ENCODE measurements at regions not wholly inside any gene's neighbourhood (a gene's known extent, or its start where the extent isn't known, plus 50 kb on each side); places are given as distances from the start of the nearest gene placed in this dataset.

DNA sequence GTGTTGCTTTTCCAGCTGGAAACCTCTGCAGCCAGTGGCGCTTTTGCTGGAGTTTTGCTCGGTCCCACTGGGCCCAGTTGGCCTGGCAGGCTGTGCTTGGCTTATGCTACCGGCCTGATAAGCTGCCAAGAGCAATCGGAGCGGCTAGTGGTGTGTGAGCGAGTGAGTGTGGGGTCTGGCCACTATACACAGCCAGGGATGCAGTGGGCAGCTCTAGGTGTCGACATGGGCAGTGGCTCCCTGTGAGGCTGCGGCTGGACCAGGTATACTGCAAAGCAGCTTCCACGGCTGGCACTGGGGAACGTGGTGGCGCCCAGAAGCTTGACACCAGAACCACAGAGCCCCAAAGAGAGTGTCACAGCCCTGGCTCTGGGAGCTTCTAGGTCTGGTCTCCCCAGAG is 996.5 kb downstream of the GRIK2 start:
- DNase-seq (ENCODE audit: low spot score): no peak
- H3K4me3 ChIP-seq: no peak overlapping the region
- TF ChIP-seq, protein P1, sequence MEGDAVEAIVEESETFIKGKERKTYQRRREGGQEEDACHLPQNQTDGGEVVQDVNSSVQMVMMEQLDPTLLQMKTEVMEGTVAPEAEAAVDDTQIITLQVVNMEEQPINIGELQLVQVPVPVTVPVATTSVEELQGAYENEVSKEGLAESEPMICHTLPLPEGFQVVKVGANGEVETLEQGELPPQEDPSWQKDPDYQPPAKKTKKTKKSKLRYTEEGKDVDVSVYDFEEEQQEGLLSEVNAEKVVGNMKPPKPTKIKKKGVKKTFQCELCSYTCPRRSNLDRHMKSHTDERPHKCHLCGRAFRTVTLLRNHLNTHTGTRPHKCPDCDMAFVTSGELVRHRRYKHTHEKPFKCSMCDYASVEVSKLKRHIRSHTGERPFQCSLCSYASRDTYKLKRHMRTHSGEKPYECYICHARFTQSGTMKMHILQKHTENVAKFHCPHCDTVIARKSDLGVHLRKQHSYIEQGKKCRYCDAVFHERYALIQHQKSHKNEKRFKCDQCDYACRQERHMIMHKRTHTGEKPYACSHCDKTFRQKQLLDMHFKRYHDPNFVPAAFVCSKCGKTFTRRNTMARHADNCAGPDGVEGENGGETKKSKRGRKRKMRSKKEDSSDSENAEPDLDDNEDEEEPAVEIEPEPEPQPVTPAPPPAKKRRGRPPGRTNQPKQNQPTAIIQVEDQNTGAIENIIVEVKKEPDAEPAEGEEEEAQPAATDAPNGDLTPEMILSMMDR (IDR thresholded peaks at IDR 0.05): no peak
- H3K27ac ChIP-seq: no peak overlapping the region

DNA sequence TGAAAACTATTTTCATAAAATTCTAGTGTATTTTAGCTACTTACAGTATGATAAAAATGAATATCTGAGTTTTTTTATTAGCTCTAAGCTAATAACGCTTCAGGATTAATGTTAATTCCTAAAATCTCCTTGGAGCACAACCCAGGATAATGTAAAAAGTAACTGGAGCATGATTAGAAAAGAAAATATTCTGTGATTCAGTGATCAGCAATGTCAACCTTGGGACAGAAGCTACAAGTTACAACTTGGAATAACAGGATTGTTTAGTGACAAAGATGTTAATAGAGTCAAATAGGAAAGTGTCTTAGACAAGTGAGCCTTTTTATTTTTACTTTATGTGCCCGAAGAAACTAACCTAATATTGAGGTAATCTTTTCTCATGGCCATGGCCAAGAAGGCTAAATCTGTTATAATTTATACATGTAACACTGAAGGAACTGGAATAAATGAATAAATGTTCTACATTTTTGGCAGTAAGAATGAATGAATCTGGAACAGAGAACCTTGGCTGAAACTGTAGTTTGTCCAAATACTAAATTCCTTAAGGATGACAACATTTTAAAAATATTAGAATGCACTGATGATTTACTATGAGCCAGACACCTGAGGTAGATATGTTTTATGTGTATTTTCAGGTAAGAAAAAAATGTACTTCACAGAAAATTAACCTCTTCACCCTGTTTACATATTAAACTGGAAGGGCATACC is 994.0 kb downstream of the GRIK2 start:
- no peak overlapping the region for H3K27ac ChIP-seq
- DNase-seq (ENCODE audit: low spot score): no peak
- H3K4me3 ChIP-seq: no peak overlapping the region
- TF ChIP-seq, protein P1 (IDR thresholded peaks at IDR 0.05): no peak

DNA sequence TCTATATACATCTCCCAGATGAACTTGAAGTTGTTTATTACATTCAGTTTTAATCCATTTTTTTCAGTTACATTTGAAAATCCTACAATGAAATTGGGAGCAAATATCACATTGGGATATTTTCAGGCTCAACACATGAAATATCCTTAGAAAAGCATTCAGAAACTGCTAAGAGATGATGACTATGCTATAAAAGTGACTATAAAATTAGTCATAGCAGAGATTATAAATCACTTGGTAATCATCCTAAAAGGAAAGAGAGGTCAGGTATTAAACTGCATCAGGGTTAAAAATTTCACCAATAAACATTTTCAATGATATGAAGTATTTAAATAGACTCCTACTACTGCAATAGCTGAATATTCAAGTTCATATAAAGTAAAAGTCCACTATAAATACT is 987.7 kb downstream of the GRIK2 start:
- DNase-seq (ENCODE audit: low spot score): no peak
- H3K4me3 ChIP-seq: no peak overlapping the region
- TF ChIP-seq, protein P1 (IDR thresholded peaks at IDR 0.05): no peak
- H3K27ac ChIP-seq: no peak overlapping the region

DNA sequence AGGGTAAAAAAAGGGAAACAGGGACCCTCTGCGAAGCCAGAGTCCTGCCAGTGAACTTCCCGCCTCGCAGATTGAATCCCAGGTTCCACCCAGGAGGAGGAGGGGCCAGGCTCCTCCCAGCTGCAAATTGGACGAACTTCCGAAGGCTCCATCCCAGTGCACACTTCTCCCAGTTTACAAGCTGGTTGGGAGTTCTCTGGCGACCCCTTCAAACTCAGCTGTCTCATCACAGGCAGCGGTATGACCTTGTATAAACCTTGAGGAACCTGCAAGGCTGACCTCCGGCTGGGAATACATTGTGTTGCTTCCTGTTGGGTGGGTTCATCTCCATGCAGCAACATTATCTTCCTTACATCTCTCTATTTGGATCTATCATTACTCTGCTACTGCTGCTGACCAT is 962.7 kb downstream of the GRIK2 start:
- TF ChIP-seq, protein P1 (IDR thresholded peaks at IDR 0.05): no peak
- H3K4me3 ChIP-seq: no peak overlapping the region
- no peak overlapping the region for H3K27ac ChIP-seq
- no peak for DNase-seq (ENCODE audit: low spot score)

DNA sequence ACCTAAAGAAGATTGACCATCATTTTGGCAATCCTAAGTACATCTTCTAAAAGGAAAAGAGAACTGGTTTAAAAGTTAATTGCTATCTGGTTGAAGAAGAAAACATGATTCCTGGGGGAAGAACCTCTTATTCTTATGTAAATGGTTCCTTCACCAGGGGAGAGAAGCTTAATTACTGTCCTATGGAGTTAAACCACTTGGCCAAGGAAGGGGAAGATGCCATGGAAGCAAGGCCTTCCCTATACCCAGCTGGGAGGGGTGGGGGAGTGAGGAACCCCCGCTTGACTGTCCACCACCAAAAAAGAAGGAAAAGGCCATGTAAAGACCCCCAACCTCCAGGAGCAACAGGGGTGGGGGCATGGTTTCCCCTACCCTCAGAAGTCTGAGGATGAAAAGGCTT is 962.1 kb downstream of the GRIK2 start:
- no peak for DNase-seq (ENCODE audit: low spot score)
- no peak overlapping the region for H3K27ac ChIP-seq
- no peak overlapping the region for H3K4me3 ChIP-seq
- TF ChIP-seq, protein P1 (IDR thresholded peaks at IDR 0.05): no peak

DNA sequence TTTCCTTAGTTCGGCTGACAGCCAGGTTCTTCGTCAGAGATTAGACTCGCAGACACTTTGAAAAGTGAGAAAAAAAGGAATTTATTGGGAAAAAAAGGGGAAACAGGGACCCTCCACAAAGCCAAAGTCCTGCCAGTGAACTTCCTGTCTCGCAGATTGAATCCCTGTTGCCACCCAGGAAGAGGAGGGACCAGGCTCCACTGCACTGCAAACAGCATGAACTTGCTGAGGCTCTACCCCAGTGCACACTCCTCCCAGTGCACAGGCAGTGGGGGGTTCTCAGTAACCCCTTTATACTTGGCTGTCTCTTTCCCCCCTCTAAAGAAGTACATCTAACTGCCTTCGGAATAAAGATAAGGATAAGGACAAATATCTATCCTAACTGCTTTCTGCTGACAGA is 959.0 kb downstream of the GRIK2 start:
- Histone ChIP-seq H3K4me3 (no peak overlapping the region), H3K27ac (no peak overlapping the region)
- no peak for DNase-seq (ENCODE audit: low spot score)
- TF ChIP-seq, protein P1 (IDR thresholded peaks at IDR 0.05): no peak

DNA sequence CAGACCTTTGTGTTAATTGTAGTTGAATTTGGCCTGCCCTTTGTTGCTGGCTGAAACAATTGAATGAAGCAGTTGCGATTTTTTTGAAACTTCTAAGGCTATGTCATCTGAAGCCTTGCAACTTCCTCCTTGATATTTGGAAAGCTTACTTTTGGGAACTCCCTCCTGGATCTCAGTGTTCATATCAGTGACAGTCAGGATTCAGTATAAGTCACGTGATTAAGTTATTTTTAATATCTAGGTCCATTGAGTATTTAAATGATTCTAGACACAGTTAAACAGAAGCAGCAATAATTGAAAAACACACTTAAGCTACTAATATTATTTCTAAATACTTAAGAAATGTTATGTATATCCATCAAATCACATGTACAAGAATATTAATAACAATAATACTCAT is 951.3 kb downstream of the GRIK2 start:
- TF ChIP-seq, protein P1 (IDR thresholded peaks at IDR 0.05): no peak
- no peak for DNase-seq (ENCODE audit: low spot score)
- H3K4me3 ChIP-seq: no peak overlapping the region

More for the DNA sequence above, 951.3 kb downstream of the GRIK2 start:
- no peak overlapping the region for H3K27ac ChIP-seq
